HepG2 (cell line): ENCODE measurements at regions not wholly inside any gene's neighbourhood (a gene's known extent, or its start where the extent isn't known, plus 50 kb on each side); places are given as distances from the start of the nearest gene placed in this dataset.

Source experiments
- ATAC-seq: fragments of 200-7000 bp; cut with Tn5 transposase; 3 replicates; pipeline ENCODE4 v1.9.1; 2020; ENCODE audit warnings: mild to moderate bottlenecking, moderate library complexity
- BruUV-seq: library from RNA; stranded (reverse); fragments of 400-500 nt; replicated peaks from 2 replicates; lab custom pipeline; 2021; lab: Mats Ljungman, UMichigan
- CTCF ChIA-PET: fragments of 300-600 bp; formaldehyde crosslinking; extraction: SDS; loops from one replicate; lab custom pipeline; 2021; ENCODE audit warnings: low total read pairs, inconsistent platforms, low intra/inter-chr PET ratio; lab: Yijun Ruan, JAX
- POLR2A ChIA-PET: fragments of 350-600 bp; sonication (Branson Sonifier 250); formaldehyde crosslinking; loops from one replicate; lab custom pipeline; 2020; ENCODE audit warnings: antibody characterized with exemption, inconsistent platforms; lab: Yijun Ruan, JAX
- DNase-seq: peaks from one replicate; pipeline ENCODE4 v3.0.0-alpha.2; 2015; ENCODE audit warnings: low spot score
- FAIRE-seq: peaks from 3 replicates; lab custom pipeline; 2011; peaks lifted over from hg19 to GRCh38; lab: Jason Lieb, UNC
- H2AFZ ChIP-seq: one replicate; pipeline ENCODE4 v1.6.1; 2011; ENCODE audit warnings: low read length, inconsistent platforms
- H3K27ac ChIP-seq: fragments of 300-600 bp; 3 replicates; pipeline ENCODE4 v1.8.0; 2011; ENCODE audit warnings: mixed run types, mild to moderate bottlenecking, mixed read lengths, low read length, inconsistent platforms; ENCODE audit not compliant: insufficient read depth; ENCODE audit errors: extremely low read length
- H3K27me3 ChIP-seq, 2 experiments: fragments of 200-600 bp in 1 of 2; 2 replicates in 1 of 2; 3 replicates in 1 of 2; pipeline versions ENCODE4 v1.6.0 to v1.8.0; 2011; ENCODE audit warnings: low read length in 2 of 2, mild to moderate bottlenecking in 2 of 2, moderate library complexity in 2 of 2, inconsistent platforms in 1 of 2; ENCODE audit not compliant: insufficient read depth in 2 of 2, control insufficient read depth in 1 of 2
- H3K36me3 ChIP-seq, 2 experiments: fragments of 200-600 bp in 1 of 2; replicated peaks in 1 of 2; 2 replicates in 1 of 2; 3 replicates in 1 of 2; pipeline versions ENCODE4 v1.5.1 to v1.8.0; 2011; ENCODE audit warnings: low read length in 2 of 2, inconsistent platforms in 1 of 2; ENCODE audit not compliant: insufficient read depth in 2 of 2, control insufficient read depth in 1 of 2
- H3K4me1 ChIP-seq: 2 replicates; pipeline ENCODE4 v1.5.1; 2012; ENCODE audit warnings: low read length, inconsistent platforms; ENCODE audit not compliant: insufficient read depth
- H3K4me2 ChIP-seq: 2 replicates; pipeline ENCODE4 v1.6.0; 2011; ENCODE audit warnings: low read depth, low read length, inconsistent platforms
- H3K4me3 ChIP-seq, 3 experiments: fragments of 200-600 bp in 1 of 3; sonication (generic), shearing (Covaris generic) in 1 of 3; replicated peaks in 1 of 3; 2 replicates each; pipeline ENCODE4 v1.5.1; 2011 to 2016; ENCODE audit warnings: low read length in 3 of 3, inconsistent platforms in 2 of 3, low read depth in 2 of 3, mild to moderate bottlenecking in 2 of 3, control low read depth in 1 of 3, mixed read lengths in 1 of 3; ENCODE audit not compliant: insufficient read depth in 1 of 3
- H3K79me2 ChIP-seq: one replicate; pipeline ENCODE4 v1.6.1; 2011; ENCODE audit warnings: low read length, inconsistent platforms; ENCODE audit not compliant: insufficient read depth
- H3K9ac ChIP-seq: 2 replicates; pipeline ENCODE4 v1.6.0; 2011; ENCODE audit warnings: mild to moderate bottlenecking, low read depth, low read length, inconsistent platforms; ENCODE audit not compliant: insufficient read depth
- H3K9me3 ChIP-seq: 2 replicates; pipeline ENCODE4 v1.5.1; 2012; ENCODE audit warnings: mild to moderate bottlenecking, low read length
- H4K20me1 ChIP-seq: 2 replicates; pipeline ENCODE4 v1.6.0; 2011; ENCODE audit warnings: inconsistent platforms, mild to moderate bottlenecking, low read length, moderate library complexity; ENCODE audit not compliant: insufficient read depth
- EP300 ChIP-seq, 3 experiments: sonication (generic) in 1 of 3; formaldehyde crosslinking in 1 of 3; IDR thresholded peaks; 2 replicates each; pipeline versions ENCODE4 v1.5.1 to v1.6.1; 2011 to 2020; ENCODE audit warnings: low read depth in 2 of 3, low read length in 2 of 3, borderline replicate concordance in 1 of 3, improper control_type of control experiment in 1 of 3, mild to moderate bottlenecking in 1 of 3, missing genetic modification reagents in 1 of 3, moderate library complexity in 1 of 3
- JARID2 ChIP-seq: sonication (generic); formaldehyde crosslinking; IDR thresholded peaks from 2 replicates; pipeline ENCODE4 v1.8.1; 2023; ENCODE audit warnings: missing genetic modification reagents, inconsistent platforms; ENCODE audit not compliant: insufficient replicate concordance
- MAFK ChIP-seq, 2 experiments: IDR thresholded peaks in 1 of 2; conservative IDR thresholded peaks in 1 of 2; 2 replicates each; pipeline ENCODE4 v1.6.1; 2011; ENCODE audit warnings: improper control_type of control experiment in 2 of 2, low read length in 2 of 2
- MXD1 ChIP-seq: sonication (generic); formaldehyde crosslinking; IDR thresholded peaks from 2 replicates; pipeline ENCODE4 v1.4.0; 2020; ENCODE audit warnings: mild to moderate bottlenecking, missing genetic modification reagents
- PHB2 ChIP-seq: fragments of 450-650 bp; IDR thresholded peaks from 2 replicates; pipeline ENCODE4 v1.6.1; 2018; ENCODE audit not compliant: partially characterized antibody
- PHF8 ChIP-seq: sonication (generic); formaldehyde crosslinking; IDR thresholded peaks from 2 replicates; pipeline ENCODE4 v1.5.0; 2020; ENCODE audit warnings: missing genetic modification reagents
- SP2 ChIP-seq: sonication (generic); formaldehyde crosslinking; IDR thresholded peaks from 2 replicates; pipeline ENCODE4 v1.5.1; 2020; ENCODE audit warnings: mild to moderate bottlenecking, missing genetic modification reagents
- ZBTB10 ChIP-seq: sonication (generic); formaldehyde crosslinking; IDR thresholded peaks from 2 replicates; pipeline ENCODE4 v1.4.0; 2020; ENCODE audit warnings: missing genetic modification reagents, borderline replicate concordance
- ZFP36L1 ChIP-seq: sonication (generic); formaldehyde crosslinking; IDR thresholded peaks from 2 replicates; pipeline ENCODE4 v1.8.0; 2022; ENCODE audit warnings: mild to moderate bottlenecking, missing genetic modification reagents, moderate library complexity
- ZMYM2 ChIP-seq: sonication (generic); formaldehyde crosslinking; IDR thresholded peaks from 2 replicates; pipeline ENCODE4 v1.8.0; 2022; ENCODE audit warnings: mild to moderate bottlenecking, missing genetic modification reagents
- ZNF260 ChIP-seq: sonication (generic); formaldehyde crosslinking; IDR thresholded peaks from 2 replicates; pipeline ENCODE4 v1.4.0; 2020; ENCODE audit warnings: missing genetic modification reagents, low read depth, mild to moderate bottlenecking, borderline replicate concordance
- ZNF468 ChIP-seq: sonication (generic); formaldehyde crosslinking; IDR thresholded peaks from 2 replicates; pipeline ENCODE4 v1.8.0; 2022; ENCODE audit warnings: mild to moderate bottlenecking, moderate library complexity, missing genetic modification reagents
- ZNF564 ChIP-seq: sonication (generic); formaldehyde crosslinking; IDR thresholded peaks from 2 replicates; pipeline ENCODE4 v1.8.1; 2023; ENCODE audit warnings: mild to moderate bottlenecking, missing genetic modification reagents
- ZNF772 ChIP-seq: sonication (generic); formaldehyde crosslinking; IDR thresholded peaks from 2 replicates; pipeline ENCODE4 v1.5.0; 2020; ENCODE audit warnings: mild to moderate bottlenecking, missing genetic modification reagents
- ZNF776 ChIP-seq: sonication (generic); formaldehyde crosslinking; IDR thresholded peaks from 2 replicates; pipeline ENCODE4 v1.4.0; 2020; ENCODE audit warnings: mild to moderate bottlenecking, missing genetic modification reagents
- WGBS: methylation state at CpG from one replicate; pipeline ENCODE4 v1.1.6; 2017; ENCODE audit warnings: low lambda C conversion rate; 5-methylcytosine and 5-hydroxymethylcytosine counted together
- in situ Hi-C: cut with HindIII; loops from 2 replicates; pipeline ENCODE4 v1.10.0; 2017; ENCODE audit warnings: low pct_unique_long_range_greater_than_20kb; ENCODE audit not compliant: extremely low pct_ligation_motif_present
- intact Hi-C: fragments of 100-400 bp; cut with micrococcal nuclease; formaldehyde crosslinking; loops from one replicate; pipeline ENCODE4 v1.10.0; 2022; ENCODE audit not compliant: unreplicated experiment

- TF ChIP-seq EP300 (IDR thresholded peaks at IDR 0.05; ENCODE audit: low read depth in 2 of 2, low read length in 2 of 2), result no peak
- no peak for TF ChIP-seq EP300 (CRISPR knock-in tag; IDR thresholded peaks at IDR 0.05; ENCODE audit: borderline replicate concordance)
- no peak for TF ChIP-seq ZFP36L1 (CRISPR knock-in tag)
Measured at GRCh38 chr3:76206346-76206745, 421.0 kb upstream of the ZNF717 start (continued).

GRCh38 chr3:76212679-76213078 lies 427.3 kb upstream of the ZNF717 start:
- Histone ChIP-seq H3K36me3 (no peaks in the 10 kb centered on the region), H3K4me3 (no peak overlapping the region), H3K4me2 (no peak overlapping the region), H4K20me1 (no peaks in the 10 kb centered on the region), H3K27me3 (no peaks in the 10 kb centered on the region), H3K9me3 (0 out of 2 replicates have a peak, but pooled peaks cover 8% of the 10 kb centered on the region), H3K4me1 (no peaks in the 10 kb centered on the region), H3K27ac (no peak overlapping the region), H2AFZ (no peak overlapping the region), H3K79me2 (no peaks in the 10 kb centered on the region), H3K9ac (no peak overlapping the region)
- DNase-seq, result no peak
- POLR2A ChIA-PET, result no interaction called here
- 5% methylated on average over 2 of the region's 2 CpGs for WGBS
- no peak for ATAC-seq
- CTCF ChIA-PET, result no interaction called here
- FAIRE-seq, result no peak
- intact Hi-C loops (no loop called here), in situ Hi-C loops (no loop called here)
- TF ChIP-seq MAFK (conservative IDR thresholded peaks at IDR 0.05 in 1 of 2, IDR thresholded peaks at IDR 0.05 in 1 of 2; ENCODE audit: low read length in 2 of 2), result no peak
- TF ChIP-seq ZNF564 (CRISPR knock-in tag), result no peak
- TF ChIP-seq ZNF260, result no peak
- TF ChIP-seq MXD1 (CRISPR knock-in tag), result no peak
- TF ChIP-seq ZBTB10 (CRISPR knock-in tag), result no peak
- no peak for TF ChIP-seq JARID2 (CRISPR knock-in tag)
- no peak for TF ChIP-seq ZNF776 (CRISPR knock-in tag)
- TF ChIP-seq ZMYM2, result no peak
- no peak for TF ChIP-seq PHB2
- TF ChIP-seq ZNF468 (CRISPR knock-in tag), result no peak
- no peak for TF ChIP-seq ZNF772 (CRISPR knock-in tag)
- TF ChIP-seq SP2, result no peak
- no peak for TF ChIP-seq PHF8
- no TSS peak for BruUV-seq
